ENCODE measurements at regions not wholly inside any gene's neighbourhood (a gene's known extent, or its start where the extent isn't known, plus 50 kb on each side); places are given as distances from the start of the nearest gene placed in this dataset.
"Not testable (repeated sequence)": the region's sequence is repeated elsewhere in the genome, so short reads cannot be mapped to it uniquely, and the experiment has no call there.

DNA sequence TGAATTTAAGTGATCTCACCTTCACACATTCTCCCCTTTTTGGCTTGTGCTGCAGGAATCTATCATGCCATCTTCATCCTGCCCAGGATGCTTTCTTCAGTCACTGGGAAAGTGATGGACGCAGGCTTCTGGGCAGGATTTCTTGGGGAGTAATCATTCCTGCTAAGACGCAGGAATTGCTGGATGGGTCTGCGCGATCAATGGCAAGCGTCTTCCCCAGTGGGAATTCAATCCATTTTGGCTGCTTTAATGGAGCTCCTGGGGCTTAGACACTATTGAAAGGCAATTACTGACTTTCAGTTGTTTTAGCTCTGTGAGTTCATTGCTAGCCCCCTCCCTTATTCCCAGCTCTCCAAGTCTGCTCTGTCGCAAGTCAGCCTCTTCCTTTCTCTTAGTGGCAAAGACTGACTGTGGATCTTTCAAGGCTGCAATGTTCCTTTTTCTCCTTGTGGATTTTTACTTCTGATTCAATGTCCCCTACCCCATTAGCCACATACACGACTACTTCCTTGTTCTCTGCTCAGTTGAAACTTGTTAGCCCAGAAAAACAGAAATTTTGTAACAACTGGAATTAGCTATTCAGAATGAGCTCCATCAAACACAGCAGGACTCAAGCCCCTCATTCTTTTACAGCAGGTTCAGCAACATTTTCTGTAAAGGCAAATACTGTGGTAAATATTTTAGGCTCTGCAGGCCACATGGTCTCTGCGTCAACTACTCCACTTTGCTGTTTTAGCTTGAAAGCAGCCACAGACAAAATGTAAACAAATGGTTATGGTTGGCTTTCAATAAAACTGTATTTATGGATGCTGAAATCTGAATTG, 154.9 kb downstream of the ASB9 start:
- DNase-seq: no peak

DNA sequence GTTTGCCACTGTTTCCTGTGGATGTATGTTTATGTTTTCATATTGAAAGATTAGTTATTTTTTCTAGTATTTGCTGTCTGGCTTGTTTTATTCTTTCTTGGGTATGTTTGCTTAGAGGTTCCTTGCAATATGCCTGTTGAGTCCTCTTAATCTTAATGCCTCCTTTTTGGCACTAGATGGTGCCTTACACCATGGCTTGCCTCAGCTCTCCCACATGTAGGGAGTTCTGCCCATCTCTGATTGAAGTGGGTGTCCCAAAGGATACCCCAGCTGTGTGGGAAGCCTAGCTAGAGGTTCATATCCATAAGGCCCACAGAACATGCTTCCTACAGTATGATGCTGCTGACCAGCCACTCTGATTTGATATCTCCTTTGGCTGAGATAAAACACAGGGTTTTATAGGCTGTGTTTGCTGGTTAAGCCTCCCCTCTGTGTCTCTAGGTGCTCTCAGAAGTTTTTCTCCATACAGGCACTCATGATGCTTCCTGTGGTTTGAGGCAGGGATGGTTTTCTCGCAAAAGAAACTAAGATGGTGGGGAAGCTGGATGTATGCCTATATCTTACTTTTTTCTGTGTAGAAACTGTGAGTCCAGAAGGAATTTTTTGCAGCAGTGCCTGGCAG, 162.4 kb downstream of the ASB9 start:
- no peak for DNase-seq

DNA sequence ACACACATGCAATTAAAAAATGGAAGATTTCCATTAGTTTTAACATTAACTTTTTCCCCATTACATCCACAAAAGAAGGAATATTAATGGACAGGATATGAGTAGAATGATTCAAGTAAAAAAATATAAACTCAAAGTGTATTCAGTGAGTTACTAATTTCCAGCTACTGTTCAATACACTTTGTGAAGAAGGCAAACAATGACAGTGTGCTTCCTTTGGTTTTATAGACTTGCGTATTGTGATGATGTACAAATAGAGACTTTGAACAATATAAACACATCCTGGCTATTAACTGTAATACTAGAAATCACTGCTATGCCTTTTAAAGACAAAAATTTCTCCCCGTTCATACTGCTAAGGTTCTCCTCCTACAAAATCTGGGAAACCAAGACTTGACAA, 171.4 kb downstream of the ASB9 start:
- no peak for DNase-seq

DNA sequence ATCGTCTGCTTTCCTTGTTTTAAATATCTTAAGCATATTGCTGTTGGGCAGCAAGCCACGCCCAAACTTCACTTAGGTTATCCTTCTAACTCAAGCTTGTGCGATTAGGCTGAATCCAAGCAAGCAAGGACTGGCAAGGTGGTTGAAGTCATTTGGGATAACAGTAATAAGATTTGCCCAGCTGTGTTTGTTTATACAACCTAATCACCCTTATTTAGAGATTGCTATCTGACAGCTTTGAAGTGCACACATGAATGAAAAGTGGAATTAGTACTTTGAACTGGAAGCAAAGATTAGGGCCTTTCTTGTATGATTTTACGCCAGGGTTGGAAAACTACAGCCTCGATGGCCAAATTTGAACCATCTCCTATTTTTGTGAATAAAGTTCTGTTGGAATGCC, 182.1 kb downstream of the ASB9 start:
- DNase-seq: no peak

DNA sequence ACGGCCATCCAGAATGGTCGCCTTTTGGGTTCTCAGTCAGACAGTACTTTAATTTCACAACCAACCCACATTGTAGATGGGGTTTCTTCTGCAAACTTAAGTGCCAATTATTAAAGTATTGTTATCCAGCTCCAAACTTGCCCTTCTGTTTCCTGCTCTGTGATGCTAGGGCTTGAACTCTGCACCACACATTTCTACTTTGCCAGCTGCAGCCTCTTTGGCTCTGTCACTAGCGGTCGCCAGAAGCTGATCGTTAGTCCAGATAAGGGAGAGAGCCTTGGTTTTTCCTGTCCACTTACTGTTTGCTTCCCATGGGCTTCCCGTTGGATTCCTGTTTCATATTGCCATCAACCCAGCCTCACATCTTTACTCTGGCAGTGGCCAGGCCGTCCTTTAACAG, 196.6 kb downstream of the ASB9 start:
- no peak for DNase-seq

DNA sequence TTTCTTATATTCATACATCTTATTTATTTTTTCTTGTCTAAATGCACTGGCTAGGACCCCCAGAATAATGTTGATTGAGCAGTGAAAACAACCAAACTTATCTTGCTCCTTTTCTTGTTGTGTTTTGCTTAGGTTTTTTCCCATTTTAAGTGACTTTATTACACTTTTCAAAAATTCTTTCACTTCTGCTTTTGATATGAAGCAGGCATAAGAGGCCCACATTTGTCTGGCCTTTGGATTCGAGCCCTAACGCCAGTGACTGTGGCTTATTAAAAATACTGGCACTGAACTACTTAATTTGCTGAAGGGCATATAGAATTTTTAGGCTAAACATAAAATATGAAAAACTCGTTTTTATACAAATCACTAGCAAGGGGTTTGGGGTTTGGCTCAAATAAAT, 197.0 kb downstream of the ASB9 start:
- no peak for DNase-seq

DNA sequence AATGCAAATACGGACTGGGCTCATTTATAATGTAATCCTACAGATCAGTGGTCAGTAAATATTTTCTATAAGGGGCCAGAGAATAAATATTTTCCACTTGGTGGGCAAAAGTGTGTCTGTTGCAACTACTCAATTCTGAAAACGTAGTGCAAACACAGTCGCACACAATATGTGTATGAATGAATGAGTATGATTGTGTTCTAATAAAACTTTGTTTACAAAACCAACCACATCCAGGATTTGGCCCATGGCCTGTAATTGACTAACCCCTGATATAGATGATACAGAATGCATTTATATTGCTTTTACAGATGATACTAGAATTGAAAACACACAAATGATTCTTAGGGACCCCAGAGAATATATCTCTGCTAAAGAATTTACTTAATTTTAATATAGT, 197.6 kb downstream of the ASB9 start:
- DNase-seq: no peak

DNA sequence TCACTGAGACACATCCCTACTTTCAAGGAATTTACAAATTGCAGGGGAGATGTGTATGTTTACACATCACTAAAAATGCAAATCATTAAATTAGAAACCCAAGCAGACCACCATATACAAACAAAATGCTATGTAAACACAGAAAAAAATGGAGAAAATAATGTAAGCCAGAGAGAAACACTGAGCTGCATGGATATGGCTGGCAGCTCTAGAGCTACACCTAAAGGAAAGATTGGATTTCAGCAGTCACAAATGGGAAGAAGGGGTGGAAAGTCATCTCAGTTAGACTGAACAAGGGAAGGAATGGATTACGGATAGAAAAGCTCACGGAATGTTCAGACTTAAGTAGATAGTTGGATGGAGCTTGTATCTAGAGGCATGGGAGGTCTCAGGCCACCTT, 186.3 kb downstream of the MOSPD2 start:
- no peak for DNase-seq

DNA sequence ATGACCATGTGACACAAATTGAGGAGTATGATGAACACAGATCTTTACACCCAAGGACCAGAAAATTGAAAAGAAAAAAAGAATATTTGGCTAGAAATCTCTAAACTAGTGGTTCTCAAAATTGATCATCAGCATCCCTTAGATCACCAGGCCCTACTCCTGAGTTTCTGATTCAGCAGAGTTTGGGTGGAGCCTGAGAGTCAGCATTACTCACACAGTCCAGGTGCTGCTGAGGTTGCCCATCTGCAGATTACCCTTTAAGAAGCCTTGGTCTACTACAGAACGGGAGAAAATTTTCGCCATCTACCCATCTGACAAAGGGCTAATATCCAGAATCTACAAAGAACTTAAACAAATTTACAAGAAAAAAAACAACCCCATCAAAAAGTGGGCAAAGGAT, 182.8 kb downstream of the MOSPD2 start:
- no peak for DNase-seq

DNA sequence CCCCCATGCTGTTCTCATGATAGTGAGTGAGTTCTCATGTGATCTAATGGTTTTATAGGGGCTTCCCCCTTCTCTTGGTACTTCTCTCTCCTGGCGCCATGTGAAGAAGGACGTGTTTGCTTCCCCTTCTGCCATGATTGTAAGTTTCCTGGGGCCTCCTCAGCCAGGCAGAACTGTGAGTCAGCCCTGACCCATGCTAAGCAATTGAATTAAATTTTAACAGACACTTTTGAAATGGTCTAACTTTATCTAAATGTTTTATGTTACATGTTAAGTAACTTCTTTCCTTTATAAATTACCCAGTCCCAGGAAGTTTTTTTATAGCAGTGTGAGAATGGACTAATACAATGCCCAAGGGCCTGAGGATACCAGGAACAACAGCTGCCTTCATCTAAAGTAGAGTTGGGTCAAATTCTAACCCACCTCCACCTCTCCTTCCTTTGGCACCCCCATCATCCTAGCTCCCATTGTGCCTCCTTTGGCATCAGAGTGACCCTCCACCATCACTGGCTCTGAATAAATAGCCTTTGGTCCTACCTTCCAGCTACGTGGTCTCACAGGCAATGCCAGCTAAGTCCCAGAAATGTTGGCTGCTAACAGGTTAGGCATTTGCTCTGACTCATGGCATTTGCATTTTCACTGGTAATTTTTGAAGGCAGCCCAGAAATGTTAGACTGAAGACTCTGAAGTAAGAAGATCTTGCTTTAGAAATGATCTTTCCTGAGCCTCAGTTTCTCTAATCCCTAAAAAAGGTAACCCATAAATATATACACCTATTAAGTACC, 182.1 kb downstream of the MOSPD2 start:
- DNase-seq: no peak

DNA sequence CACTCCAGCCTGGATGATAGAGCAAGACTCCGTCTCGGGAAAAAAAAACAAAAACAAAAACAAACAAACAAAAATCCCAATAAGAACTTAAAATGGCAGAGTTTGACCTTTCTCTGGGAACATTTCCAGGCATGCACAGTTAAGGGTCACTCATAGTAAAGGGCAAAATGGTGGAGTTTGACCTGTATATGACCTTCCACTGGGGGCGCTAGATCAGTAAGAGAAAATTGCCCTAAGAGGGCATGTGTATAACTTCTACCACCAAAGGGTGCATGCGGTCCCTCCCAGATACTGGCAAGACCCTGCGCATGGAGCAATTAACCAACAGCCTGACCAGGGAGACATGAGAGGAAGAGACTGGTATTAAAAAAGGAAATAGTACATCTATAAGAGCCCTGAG, 177.2 kb downstream of the MOSPD2 start:
- DNase-seq: no peak

DNA sequence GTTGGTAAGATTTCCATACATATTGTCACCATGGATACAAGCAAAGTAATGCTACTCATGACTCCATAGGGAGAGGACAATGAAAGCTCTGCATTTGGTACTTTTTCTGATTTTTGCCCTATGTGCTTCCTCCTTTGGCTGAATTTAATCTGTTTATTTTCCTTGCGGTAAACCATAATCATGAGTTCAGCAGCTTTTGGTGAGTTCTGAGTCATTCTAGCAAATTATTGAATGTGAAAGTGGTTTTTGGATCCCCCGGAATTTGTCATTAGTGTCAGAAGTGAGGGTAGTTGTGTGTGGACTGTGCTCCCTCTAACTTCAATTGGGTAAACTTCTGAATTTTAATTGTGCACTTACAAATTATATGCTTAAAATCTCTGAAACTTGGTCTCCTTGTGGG, 170.3 kb downstream of the MOSPD2 start:
- DNase-seq: no peak

DNA sequence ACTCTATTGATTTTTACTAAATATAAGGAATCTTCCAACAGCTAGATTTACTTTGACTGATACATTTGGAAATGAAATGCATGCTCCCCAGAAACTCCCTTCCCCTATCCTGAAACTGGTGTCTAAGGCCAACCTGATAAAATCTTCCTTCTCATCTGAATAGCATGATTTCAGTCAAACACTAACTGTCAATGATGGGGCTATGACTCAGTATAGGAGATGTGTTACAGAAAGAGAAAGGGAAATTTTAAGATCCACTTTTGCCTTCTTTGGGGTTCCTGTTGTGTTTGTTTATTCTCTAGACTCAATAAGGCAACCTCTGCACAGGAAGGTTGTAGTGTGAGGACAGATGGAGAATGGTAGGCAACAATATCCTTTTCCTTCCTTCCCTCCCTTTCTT, 160.7 kb downstream of the MOSPD2 start:
- no peak for DNase-seq

DNA sequence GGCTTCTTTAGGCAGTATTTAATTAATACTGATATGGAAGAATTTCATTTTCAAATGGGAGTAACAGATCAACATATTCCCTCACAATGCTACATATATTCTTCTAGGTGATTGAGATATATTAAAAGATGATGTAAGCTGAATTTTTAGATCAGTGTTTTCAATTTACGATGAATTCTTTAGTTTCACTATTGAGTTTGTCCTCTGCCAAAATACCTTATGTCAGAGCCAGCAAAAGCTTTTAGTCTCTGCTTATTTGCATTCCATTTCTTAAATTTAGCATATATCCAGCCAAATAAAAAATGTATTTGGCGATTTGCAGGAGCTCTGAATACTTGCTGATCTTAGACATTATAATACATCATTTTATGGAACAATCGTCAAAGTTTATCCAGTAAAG, 144.3 kb downstream of the MOSPD2 start:
- DNase-seq: no peak

DNA sequence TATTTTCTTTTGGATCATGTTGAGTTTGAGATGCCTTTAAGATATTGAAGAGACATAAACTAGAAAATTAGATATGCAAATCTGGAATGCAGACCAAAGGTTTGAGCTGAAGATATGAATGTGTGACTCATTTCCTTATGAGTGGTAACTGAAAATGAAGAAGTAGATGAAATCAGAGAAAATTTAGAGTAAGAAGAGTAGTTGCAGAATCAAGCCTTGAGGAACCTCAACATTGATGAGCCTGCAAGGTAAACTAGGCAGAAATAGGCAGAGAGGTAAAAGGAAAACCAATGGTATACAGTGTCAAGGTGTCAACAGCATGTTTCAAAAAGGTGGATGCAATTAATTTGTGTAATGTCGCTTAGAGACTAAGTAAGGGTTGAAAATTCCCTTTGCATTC, 142.8 kb downstream of the MOSPD2 start:
- no peak for DNase-seq

DNA sequence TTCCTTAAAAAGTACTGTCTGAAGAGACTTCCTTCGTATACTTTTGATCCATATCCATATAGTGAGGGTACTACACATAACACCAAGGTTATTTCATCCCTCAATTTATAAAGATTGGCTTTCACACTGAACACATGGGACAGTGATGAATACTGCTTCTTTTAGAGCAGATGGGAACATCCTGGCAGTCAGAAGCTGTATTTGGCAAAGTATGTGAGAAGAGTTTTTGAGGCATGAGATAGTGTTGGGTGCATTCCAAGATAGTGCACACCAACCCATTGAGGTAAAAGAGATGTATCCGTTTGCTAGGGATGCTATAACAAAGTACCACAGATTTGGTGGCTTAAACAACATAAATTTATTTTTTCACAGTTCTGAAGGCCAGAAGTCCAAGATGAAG, 141.1 kb downstream of the MOSPD2 start:
- DNase-seq: no peak

DNA sequence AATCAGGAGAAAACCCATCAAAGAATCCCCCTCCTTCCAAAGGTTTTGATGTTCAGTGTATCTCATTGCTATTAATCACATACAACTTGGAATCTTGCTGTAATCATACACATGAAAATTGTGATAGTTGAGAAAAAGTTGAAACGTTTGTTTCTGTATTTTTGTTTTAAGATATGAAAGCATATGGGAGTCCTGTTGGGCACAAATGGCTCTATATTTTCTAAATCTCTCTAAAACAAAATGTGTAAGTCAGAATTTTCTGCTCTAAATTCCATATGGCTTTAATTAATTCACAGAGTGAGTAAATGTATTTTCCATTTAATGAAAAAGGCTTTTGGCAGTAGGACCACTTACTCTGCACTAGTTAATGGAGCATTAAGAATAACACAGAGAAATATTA, 140.2 kb downstream of the MOSPD2 start:
- no peak for DNase-seq

DNA sequence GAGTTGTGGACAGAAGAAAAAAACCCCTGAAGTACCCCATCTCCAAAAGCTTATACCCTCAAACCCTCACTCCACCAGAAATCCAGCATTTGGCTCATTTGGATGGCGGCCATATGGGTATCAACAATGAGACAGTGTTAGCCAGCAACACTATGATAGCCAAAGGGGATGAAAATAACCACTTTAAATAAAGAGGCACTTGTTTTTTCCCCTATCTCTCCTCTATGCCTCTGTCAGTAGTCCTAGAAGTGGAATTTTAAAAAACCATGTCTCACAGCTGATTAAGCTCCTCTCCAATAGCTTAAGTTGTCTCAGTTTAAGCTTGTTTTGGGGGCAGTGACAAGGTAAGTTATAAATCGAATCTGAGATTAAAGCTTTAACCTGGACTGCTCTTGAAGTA, 124.0 kb downstream of the MOSPD2 start:
- no peak for DNase-seq

DNA sequence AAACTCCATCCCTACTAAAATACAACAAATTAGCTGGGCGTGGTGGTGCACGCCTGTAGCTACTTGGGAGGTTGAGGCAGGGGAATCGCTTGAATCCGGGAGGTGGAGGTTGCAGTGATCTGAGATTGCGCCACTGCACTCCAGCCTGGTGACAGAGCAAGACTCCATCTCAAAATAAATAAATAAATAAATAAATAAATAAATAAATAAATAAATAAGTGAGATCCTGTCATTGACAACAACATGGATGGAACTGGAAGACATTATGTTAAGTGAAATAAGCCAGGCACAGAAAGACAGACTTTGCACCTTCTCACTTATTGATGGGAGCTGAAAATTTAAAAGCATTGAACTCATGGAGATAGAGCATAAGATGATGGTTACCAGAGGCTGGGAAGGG, 111.2 kb downstream of the MOSPD2 start:
- not testable (repeated sequence) for DNase-seq

Measured in effector CD8-positive, alpha-beta T cell (primary cell).